Astrocyte (in vitro differentiated cells and primary cell): ENCODE measurements at regions not wholly inside any gene's neighbourhood (a gene's known extent, or its start where the extent isn't known, plus 50 kb on each side); places are given as distances from the start of the nearest gene placed in this dataset.

Experiments
- DNase-seq: peaks from one replicate; pipeline ENCODE4 v3.0.0-alpha.2; 2010; ENCODE audit warnings: low read depth
- FAIRE-seq: peaks from 2 replicates; lab custom pipeline; 2011; peaks lifted over from hg19 to GRCh38; lab: Jason Lieb, UNC
- H2AFZ ChIP-seq: 2 replicates; pipeline ENCODE4 v1.6.0; 2012; ENCODE audit warnings: low read depth, low read length, inconsistent platforms
- H3K27ac ChIP-seq: 2 replicates; pipeline ENCODE4 v1.5.1; 2011; ENCODE audit warnings: low read depth, low read length, inconsistent platforms
- H3K27me3 ChIP-seq: 2 replicates; pipeline ENCODE4 v1.6.0; 2011; ENCODE audit warnings: low read length, inconsistent platforms; ENCODE audit not compliant: insufficient read depth
- H3K36me3 ChIP-seq: 2 replicates; pipeline ENCODE4 v1.5.1; 2011; ENCODE audit warnings: low read length, inconsistent platforms; ENCODE audit not compliant: insufficient read depth
- H3K4me1 ChIP-seq: 2 replicates; pipeline ENCODE4 v1.5.1; 2011; ENCODE audit warnings: low read length, inconsistent platforms; ENCODE audit not compliant: insufficient read depth
- H3K4me2 ChIP-seq: 2 replicates; pipeline ENCODE4 v1.6.0; 2012; ENCODE audit warnings: low read length, inconsistent platforms
- H3K4me3 ChIP-seq: 2 replicates; pipeline ENCODE4 v1.5.1; 2011; ENCODE audit warnings: low read depth, mild to moderate bottlenecking, low read length, inconsistent platforms; ENCODE audit not compliant: insufficient read depth
- H3K79me2 ChIP-seq: 2 replicates; pipeline ENCODE4 v1.6.0; 2012; ENCODE audit warnings: mild to moderate bottlenecking, low read length, inconsistent platforms; ENCODE audit not compliant: insufficient read depth
- H3K9ac ChIP-seq: 2 replicates; pipeline ENCODE4 v1.6.0; 2012; ENCODE audit warnings: mild to moderate bottlenecking, low read length, inconsistent platforms
- H3K9me3 ChIP-seq: 2 replicates; pipeline ENCODE4 v1.5.1; 2012; ENCODE audit warnings: low read depth, mild to moderate bottlenecking, low read length, inconsistent platforms; ENCODE audit not compliant: insufficient read depth
- H4K20me1 ChIP-seq: 2 replicates; pipeline ENCODE4 v1.6.0; 2012; ENCODE audit warnings: low read length, inconsistent platforms; ENCODE audit not compliant: insufficient read depth
- H3K27ac Mint-ChIP-seq: one replicate; pipeline ENCODE4 v1.8.0; 2021; ENCODE audit warnings: mild to moderate bottlenecking, mixed read lengths; ENCODE audit not compliant: unreplicated experiment
- H3K27me3 Mint-ChIP-seq: one replicate; pipeline ENCODE4 v1.8.0; 2021; ENCODE audit warnings: low read depth, mixed read lengths; ENCODE audit not compliant: unreplicated experiment
- H3K36me3 Mint-ChIP-seq: one replicate; pipeline ENCODE4 v1.8.0; 2021; ENCODE audit warnings: low read depth, mixed read lengths; ENCODE audit not compliant: unreplicated experiment
- H3K4me1 Mint-ChIP-seq: one replicate; pipeline ENCODE4 v1.8.0; 2021; ENCODE audit warnings: low read depth, mixed read lengths; ENCODE audit not compliant: unreplicated experiment
- H3K4me3 Mint-ChIP-seq: one replicate; pipeline ENCODE4 v1.8.0; 2021; ENCODE audit warnings: mild to moderate bottlenecking, moderate library complexity, mixed read lengths; ENCODE audit not compliant: unreplicated experiment
- H3K9me3 Mint-ChIP-seq: one replicate; pipeline ENCODE4 v1.8.0; 2021; ENCODE audit warnings: mild to moderate bottlenecking, mixed read lengths; ENCODE audit not compliant: unreplicated experiment
- CTCF ChIP-seq: IDR thresholded peaks from 2 replicates; pipeline ENCODE4 v1.5.1; 2011; ENCODE audit warnings: low read depth, mild to moderate bottlenecking, inconsistent platforms, low read length, moderate library complexity; ENCODE audit not compliant: insufficient read depth
- EZH2 ChIP-seq: IDR thresholded peaks from 2 replicates; pipeline ENCODE4 v1.6.1; 2012; ENCODE audit warnings: mild to moderate bottlenecking, low read length, inconsistent platforms; ENCODE audit not compliant: insufficient read depth

DNA sequence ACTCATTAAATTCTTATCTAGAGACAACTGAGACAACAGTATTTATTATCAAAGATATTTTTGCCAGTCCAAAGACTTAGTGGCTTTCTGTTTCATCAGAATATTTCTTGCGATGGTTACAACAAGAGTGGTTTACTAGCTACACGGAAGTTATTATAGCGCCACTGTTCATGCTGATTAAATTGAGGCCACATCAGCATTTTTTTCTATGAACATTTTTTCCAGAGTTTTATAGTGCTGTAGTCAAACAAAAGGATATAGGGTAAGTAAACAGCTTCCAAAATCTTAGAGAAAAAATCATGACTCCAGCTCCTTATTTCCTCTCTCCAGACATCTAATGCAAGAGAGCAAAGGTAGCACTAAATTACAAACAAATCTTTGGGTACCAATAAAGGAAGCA is 1264.4 kb downstream of the ZPLD1 start:
- no peak overlapping the region for H3K9ac ChIP-seq
- H4K20me1 ChIP-seq: no peaks in the 10 kb centered on the region
- no peak overlapping the region for H3K4me3 ChIP-seq
- Mint-ChIP-seq H3K36me3 (no peaks in the 10 kb centered on the region), H3K27me3 (no peaks in the 10 kb centered on the region), H3K4me3 (no peak overlapping the region), H3K9me3 (no peaks in the 10 kb centered on the region), H3K4me1 (no peaks in the 10 kb centered on the region), H3K27ac (no peak overlapping the region)
- H3K9me3 ChIP-seq: no peaks in the 10 kb centered on the region
- no peak overlapping the region for H3K4me2 ChIP-seq
- no peaks in the 10 kb centered on the region for H3K36me3 ChIP-seq
- H2AFZ ChIP-seq: no peak overlapping the region
- FAIRE-seq: no peak
- H3K27me3 ChIP-seq: no peaks in the 10 kb centered on the region
- no peak for TF ChIP-seq CTCF
- no peak for TF ChIP-seq EZH2
- DNase-seq: no peak
- no peaks in the 10 kb centered on the region for H3K4me1 ChIP-seq
- H3K27ac ChIP-seq: no peak overlapping the region
- no peaks in the 10 kb centered on the region for H3K79me2 ChIP-seq

DNA sequence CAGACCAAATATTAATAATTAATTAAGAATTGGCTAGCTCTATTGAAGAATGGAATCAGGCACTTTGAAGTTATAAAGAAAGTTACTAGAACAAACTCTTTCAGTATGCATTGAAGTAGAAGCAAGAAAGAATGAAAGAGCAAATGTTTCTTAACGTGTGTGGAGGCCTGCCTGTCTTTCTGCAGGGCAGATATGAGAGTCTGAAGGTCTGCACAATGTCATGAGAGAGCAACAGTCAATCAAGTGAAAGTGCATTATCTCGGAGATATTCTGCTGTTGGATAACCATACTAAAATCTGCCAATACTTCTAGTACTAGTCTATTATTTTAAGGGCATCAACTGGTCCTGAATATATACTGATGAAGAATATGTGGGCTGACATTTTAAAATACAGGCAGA is 1270.8 kb downstream of the ZPLD1 start:
- Histone ChIP-seq H3K27me3 (no peaks in the 10 kb centered on the region), H3K4me1 (no peaks in the 10 kb centered on the region), H2AFZ (no peak overlapping the region), H3K4me2 (no peak overlapping the region), H3K27ac (no peak overlapping the region), H3K79me2 (no peaks in the 10 kb centered on the region), H3K9ac (no peak overlapping the region), H4K20me1 (no peaks in the 10 kb centered on the region), H3K4me3 (no peak overlapping the region), H3K36me3 (no peaks in the 10 kb centered on the region), H3K9me3 (no peaks in the 10 kb centered on the region)
- Mint-ChIP-seq H3K9me3 (no peaks in the 10 kb centered on the region), H3K4me3 (no peak overlapping the region), H3K27ac (no peak overlapping the region), H3K4me1 (no peaks in the 10 kb centered on the region), H3K36me3 (no peaks in the 10 kb centered on the region), H3K27me3 (no peaks in the 10 kb centered on the region)
- TF ChIP-seq CTCF: no peak
- no peak for TF ChIP-seq EZH2
- FAIRE-seq (no peak), DNase-seq (no peak)

GRCh38 chr3:103706671-103707070 is 1271.9 kb downstream of the ZPLD1 start:
- H3K4me1 Mint-ChIP-seq: no peaks in the 10 kb centered on the region
- H4K20me1 ChIP-seq: no peaks in the 10 kb centered on the region
- H3K4me3 Mint-ChIP-seq: no peak overlapping the region
- H3K27ac Mint-ChIP-seq: no peak overlapping the region
- TF ChIP-seq CTCF (no peak), EZH2 (no peak)
- H3K27ac ChIP-seq: no peak overlapping the region
- no peaks in the 10 kb centered on the region for H3K4me1 ChIP-seq
- FAIRE-seq (no peak), DNase-seq (no peak)
- no peaks in the 10 kb centered on the region for H3K27me3 Mint-ChIP-seq
- no peaks in the 10 kb centered on the region for H3K27me3 ChIP-seq
- no peak overlapping the region for H3K4me2 ChIP-seq
- H3K4me3 ChIP-seq: no peak overlapping the region
- H3K9me3 ChIP-seq: no peaks in the 10 kb centered on the region
- no peaks in the 10 kb centered on the region for H3K9me3 Mint-ChIP-seq
- no peaks in the 10 kb centered on the region for H3K36me3 Mint-ChIP-seq
- no peak overlapping the region for H2AFZ ChIP-seq
- H3K36me3 ChIP-seq: no peaks in the 10 kb centered on the region
- H3K79me2 ChIP-seq: no peaks in the 10 kb centered on the region
- no peak overlapping the region for H3K9ac ChIP-seq
